MCF 10A (cell line): ENCODE measurements at regions not wholly inside any gene's neighbourhood (a gene's known extent, or its start where the extent isn't known, plus 50 kb on each side); places are given as distances from the start of the nearest gene placed in this dataset.
A peak's percentile ranks its signal among the peaks of the same experiment; 100 is the strongest.

Experiments
- BruUV-seq: library from RNA; stranded (reverse); fragments of 400-500 nt; replicated peaks from 2 replicates; lab custom pipeline; 2021; lab: Mats Ljungman, UMichigan
- CTCF ChIA-PET: fragments of 300-600 bp; sonication (Branson Sonifier 250); formaldehyde crosslinking; extraction: SDS; loops from one replicate; lab custom pipeline; 2021; ENCODE audit warnings: antibody characterized with exemption, inconsistent platforms; lab: Yijun Ruan, JAX
- POLR2A ChIA-PET: fragments of 300-600, 350-650 bp; sonication (Branson Sonifier 250); formaldehyde crosslinking; extraction: SDS; loops from one replicate; lab custom pipeline; 2020; ENCODE audit warnings: antibody characterized with exemption, inconsistent platforms; lab: Yijun Ruan, JAX
- DNase-seq: peaks from one replicate; pipeline ENCODE4 v3.0.0-alpha.2; 2018; ENCODE audit not compliant: unreplicated experiment
- H3K27ac Mint-ChIP-seq: one replicate; pipeline ENCODE4 v1.8.0; 2022; ENCODE audit warnings: mild to moderate bottlenecking, low read depth, mixed read lengths; ENCODE audit not compliant: unreplicated experiment
- H3K27me3 Mint-ChIP-seq: one replicate; pipeline ENCODE4 v1.8.0; 2022; ENCODE audit warnings: mixed read lengths; ENCODE audit not compliant: insufficient read depth, unreplicated experiment
- H3K36me3 Mint-ChIP-seq: one replicate; pipeline ENCODE4 v1.8.0; 2022; ENCODE audit warnings: mild to moderate bottlenecking, moderate library complexity, mixed read lengths; ENCODE audit not compliant: insufficient read depth, unreplicated experiment
- H3K4me1 Mint-ChIP-seq: one replicate; pipeline ENCODE4 v1.8.0; 2022; ENCODE audit warnings: mixed read lengths; ENCODE audit not compliant: insufficient read depth, unreplicated experiment
- H3K4me3 Mint-ChIP-seq: one replicate; pipeline ENCODE4 v1.8.0; 2022; ENCODE audit warnings: mild to moderate bottlenecking, moderate library complexity, mixed read lengths; ENCODE audit not compliant: unreplicated experiment
- H3K9me3 Mint-ChIP-seq: one replicate; pipeline ENCODE4 v1.8.0; 2022; ENCODE audit warnings: mixed read lengths; ENCODE audit not compliant: unreplicated experiment
- intact Hi-C: fragments of 100-400 bp; cut with micrococcal nuclease; formaldehyde crosslinking; loops from 2 replicates; pipeline ENCODE4 v1.14.1; 2022
- TF ChIP-seq, protein P1 (sequence below): fragments of 200-600 bp; IDR thresholded peaks from one replicate; pipeline ENCODE4 v1.8.0; 2022; ENCODE audit warnings: antibody characterized with exemption, mild to moderate bottlenecking; ENCODE audit not compliant: unreplicated experiment

GRCh38 chr2:34349527-34349926 is 750.4 kb upstream of the FAM98A start:
- ChIA-PET POLR2A (no interaction called here), CTCF (no interaction called here)
- intact Hi-C loops = no loop called here
- no TSS peak for BruUV-seq
- peaks cover 4% of the 10 kb centered on the region for H3K4me1 Mint-ChIP-seq
- no peaks in the 10 kb centered on the region for H3K27me3 Mint-ChIP-seq
- no peaks in the 10 kb centered on the region for H3K36me3 Mint-ChIP-seq
- no peak for DNase-seq
- TF ChIP-seq, protein P1, sequence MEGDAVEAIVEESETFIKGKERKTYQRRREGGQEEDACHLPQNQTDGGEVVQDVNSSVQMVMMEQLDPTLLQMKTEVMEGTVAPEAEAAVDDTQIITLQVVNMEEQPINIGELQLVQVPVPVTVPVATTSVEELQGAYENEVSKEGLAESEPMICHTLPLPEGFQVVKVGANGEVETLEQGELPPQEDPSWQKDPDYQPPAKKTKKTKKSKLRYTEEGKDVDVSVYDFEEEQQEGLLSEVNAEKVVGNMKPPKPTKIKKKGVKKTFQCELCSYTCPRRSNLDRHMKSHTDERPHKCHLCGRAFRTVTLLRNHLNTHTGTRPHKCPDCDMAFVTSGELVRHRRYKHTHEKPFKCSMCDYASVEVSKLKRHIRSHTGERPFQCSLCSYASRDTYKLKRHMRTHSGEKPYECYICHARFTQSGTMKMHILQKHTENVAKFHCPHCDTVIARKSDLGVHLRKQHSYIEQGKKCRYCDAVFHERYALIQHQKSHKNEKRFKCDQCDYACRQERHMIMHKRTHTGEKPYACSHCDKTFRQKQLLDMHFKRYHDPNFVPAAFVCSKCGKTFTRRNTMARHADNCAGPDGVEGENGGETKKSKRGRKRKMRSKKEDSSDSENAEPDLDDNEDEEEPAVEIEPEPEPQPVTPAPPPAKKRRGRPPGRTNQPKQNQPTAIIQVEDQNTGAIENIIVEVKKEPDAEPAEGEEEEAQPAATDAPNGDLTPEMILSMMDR = no peak
- H3K9me3 Mint-ChIP-seq = no peaks in the 10 kb centered on the region
- no peak overlapping the region for H3K27ac Mint-ChIP-seq
- no peak overlapping the region for H3K4me3 Mint-ChIP-seq

- CTCF ChIA-PET = no interaction called here
- Mint-ChIP-seq H3K36me3 (no peaks in the 10 kb centered on the region), H3K9me3 (no peaks in the 10 kb centered on the region), H3K27ac (no peak overlapping the region), H3K27me3 (no peaks in the 10 kb centered on the region), H3K4me3 (no peak overlapping the region), H3K4me1 (no peaks in the 10 kb centered on the region)
- POLR2A ChIA-PET = interaction anchor here (0.5 kb wide), 1 partner anchor 1056 kb away, joined by 3 read pairs; no protein-coding TSS in a partner anchor
- TF ChIP-seq, protein P1 = no peak
- no TSS peak for BruUV-seq
- DNase-seq = no peak
- intact Hi-C loops = no loop called here
Observed at GRCh38 chr2:34345030-34345429, 745.9 kb upstream of the FAM98A start.

DNA sequence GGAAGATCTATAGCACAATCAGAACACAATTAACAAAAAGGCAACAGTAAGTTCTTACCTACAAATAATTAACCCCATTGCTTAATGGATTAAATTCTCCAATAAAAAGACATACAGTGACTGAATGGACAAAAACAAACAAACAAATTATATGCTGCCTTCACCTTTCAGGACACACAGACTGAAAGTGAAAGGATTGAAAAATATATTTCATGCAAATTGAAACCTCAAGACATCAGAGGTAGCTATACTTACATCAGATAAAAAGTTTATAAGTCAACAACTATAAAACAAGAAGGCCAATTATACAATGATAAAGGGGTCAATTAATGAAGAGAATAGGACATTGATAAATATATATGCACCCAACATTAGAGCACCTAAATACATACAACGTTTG is 741.2 kb upstream of the FAM98A start:
- ChIA-PET CTCF (no interaction called here), POLR2A (no interaction called here)
- intact Hi-C loops = no loop called here
- Mint-ChIP-seq H3K4me1 (no peaks in the 10 kb centered on the region), H3K27me3 (no peaks in the 10 kb centered on the region), H3K4me3 (no peak overlapping the region), H3K36me3 (no peaks in the 10 kb centered on the region), H3K27ac (no peak overlapping the region), H3K9me3 (no peaks in the 10 kb centered on the region)
- DNase-seq = no peak
- TF ChIP-seq, protein P1 = no peak
- BruUV-seq = no TSS peak

GRCh38 chr2:34337735-34338134 is 738.6 kb upstream of the FAM98A start:
- CTCF ChIA-PET = no interaction called here
- TF ChIP-seq, protein P1 = no peak
- H3K4me3 Mint-ChIP-seq = no peak overlapping the region

More at GRCh38 chr2:34337735-34338134, 738.6 kb upstream of the FAM98A start:
- intact Hi-C loops = no loop called here
- Mint-ChIP-seq H3K27me3 (no peaks in the 10 kb centered on the region), H3K9me3 (no peaks in the 10 kb centered on the region), H3K36me3 (no peaks in the 10 kb centered on the region), H3K4me1 (no peaks in the 10 kb centered on the region), H3K27ac (no peak overlapping the region)
- BruUV-seq = no TSS peak
- peak; percentile 3 for DNase-seq
- POLR2A ChIA-PET = no interaction called here
